GM23338 (cell line): ENCODE measurements at regions not wholly inside any gene's neighbourhood (a gene's known extent, or its start where the extent isn't known, plus 50 kb on each side); places are given as distances from the start of the nearest gene placed in this dataset.

Source experiments
- ATAC-seq: fragments of 200-7000 bp; cut with Tn5 transposase; 3 replicates; pipeline ENCODE4 v1.9.1; 2020
- DNase-seq: peaks from one replicate; pipeline ENCODE4 v3.0.0-alpha.2; 2015; ENCODE audit warnings: low spot score
- H2AFZ ChIP-seq: fragments of 200-600 bp; sonication (generic); 2 replicates; pipeline ENCODE4 v1.8.0; 2016; ENCODE audit warnings: antibody characterized with exemption, mild to moderate bottlenecking, moderate library complexity
- H3F3A ChIP-seq: fragments of 200-600 bp; sonication (generic); replicated peaks from 2 replicates; pipeline ENCODE4 v1.8.0; 2017; ENCODE audit warnings: antibody characterized with exemption, mixed run types, low read depth
- H3K27ac ChIP-seq: fragments of 200-600 bp; sonication (generic); 2 replicates; pipeline ENCODE4 v1.6.1; 2016; ENCODE audit warnings: low read depth
- H3K27me3 ChIP-seq: fragments of 200-600 bp; sonication (generic); 2 replicates; pipeline ENCODE4 v1.8.0; 2016; ENCODE audit warnings: mild to moderate bottlenecking, mixed run types, moderate library complexity; ENCODE audit not compliant: insufficient read depth
- H3K36me3 ChIP-seq: fragments of 200-600 bp; sonication (generic); 2 replicates; pipeline ENCODE4 v1.8.0; 2016; ENCODE audit warnings: mild to moderate bottlenecking; ENCODE audit not compliant: insufficient read depth
- H3K4me1 ChIP-seq: fragments of 200-600 bp; sonication (generic); 2 replicates; pipeline ENCODE4 v1.8.0; 2016; ENCODE audit warnings: mild to moderate bottlenecking, moderate library complexity; ENCODE audit not compliant: insufficient read depth
- H3K4me2 ChIP-seq: fragments of 200-600 bp; sonication (generic); 2 replicates; pipeline ENCODE4 v1.7.1; 2017; ENCODE audit warnings: mixed run types
- H3K4me3 ChIP-seq: fragments of 200-600 bp; sonication (generic); 2 replicates; pipeline ENCODE4 v1.6.1; 2016; ENCODE audit warnings: mixed run types
- H3K79me2 ChIP-seq: fragments of 200-600 bp; sonication (generic); replicated peaks from 2 replicates; pipeline ENCODE4 v1.8.0; 2017; ENCODE audit warnings: mild to moderate bottlenecking; ENCODE audit not compliant: insufficient read depth
- H3K9me2 ChIP-seq: fragments of 200-600 bp; sonication (generic); 2 replicates; pipeline ENCODE4 v1.8.0; 2017; ENCODE audit not compliant: insufficient read depth
- H4K20me1 ChIP-seq: fragments of 200-600 bp; sonication (generic); replicated peaks from 2 replicates; pipeline ENCODE4 v1.8.0; 2017; ENCODE audit warnings: mild to moderate bottlenecking; ENCODE audit not compliant: insufficient read depth
- H3K27ac Mint-ChIP-seq: 2 replicates; pipeline ENCODE4 v1.8.0; 2020; ENCODE audit warnings: inconsistent platforms, mild to moderate bottlenecking, moderate library complexity, mixed read lengths
- H3K27me3 Mint-ChIP-seq: 3 replicates; pipeline ENCODE4 v1.8.0; 2022; ENCODE audit warnings: low read depth, mild to moderate bottlenecking, moderate library complexity, mixed read lengths, inconsistent platforms; ENCODE audit not compliant: insufficient read depth, poor library complexity
- H3K36me3 Mint-ChIP-seq: 3 replicates; pipeline ENCODE4 v1.8.0; 2021; ENCODE audit warnings: low read depth, mild to moderate bottlenecking, inconsistent platforms, moderate library complexity, mixed read lengths
- H3K4me1 Mint-ChIP-seq: 3 replicates; pipeline ENCODE4 v1.8.0; 2020; ENCODE audit warnings: mild to moderate bottlenecking, inconsistent platforms, mixed read lengths
- H3K4me3 Mint-ChIP-seq: 3 replicates; pipeline ENCODE4 v1.8.0; 2021; ENCODE audit warnings: moderate library complexity, mild to moderate bottlenecking, inconsistent platforms, mixed read lengths
- H3K9me3 Mint-ChIP-seq: 3 replicates; pipeline ENCODE4 v1.8.0; 2020; ENCODE audit warnings: moderate library complexity, mild to moderate bottlenecking, inconsistent platforms, mixed read lengths
- CREB1 ChIP-seq: fragments of 250-450 bp; sonication (Bioruptor Pico); IDR thresholded peaks from 2 replicates; pipeline ENCODE4 v1.5.0; 2020; ENCODE audit warnings: low read depth, mild to moderate bottlenecking, moderate library complexity
- CTCF ChIP-seq, 2 experiments: fragments of 200-600 bp in 1 of 2; sonication (generic) in 1 of 2; conservative IDR thresholded peaks; 2 replicates each; pipeline versions ENCODE4 v1.5.1 to v1.6.1; 2016 to 2017; ENCODE audit warnings: antibody characterized with exemption in 2 of 2, low read depth in 2 of 2, mild to moderate bottlenecking in 2 of 2, moderate library complexity in 1 of 2
- ETS1 ChIP-seq: IDR thresholded peaks from 2 replicates; pipeline ENCODE4 v1.6.1; 2016; ENCODE audit warnings: antibody characterized with exemption
- EZH2 ChIP-seq: fragments of 200-600 bp; sonication (generic); IDR thresholded peaks from one replicate; pipeline ENCODE4 v1.8.0; 2017; ENCODE audit warnings: antibody characterized with exemption, mild to moderate bottlenecking, low read depth; ENCODE audit not compliant: unreplicated experiment
- EZH2phosphoT487 ChIP-seq: fragments of 200-600 bp; sonication (generic); IDR thresholded peaks from one replicate; pipeline ENCODE4 v1.8.1; 2018; ENCODE audit warnings: antibody characterized with exemption; ENCODE audit not compliant: unreplicated experiment
- JUNB ChIP-seq: IDR thresholded peaks from one replicate; pipeline ENCODE4 v1.6.1; 2016; ENCODE audit warnings: antibody characterized with exemption; ENCODE audit not compliant: unreplicated experiment
- NANOG ChIP-seq: IDR thresholded peaks from 2 replicates; pipeline ENCODE4 v1.6.1; 2016; ENCODE audit warnings: antibody characterized with exemption, borderline replicate concordance
- POLR2AphosphoS5 ChIP-seq: IDR thresholded peaks from 2 replicates; pipeline ENCODE4 v1.6.1; 2016; ENCODE audit warnings: antibody characterized with exemption, low read depth
- REST ChIP-seq: IDR thresholded peaks from one replicate; pipeline ENCODE4 v1.6.1; 2018; ENCODE audit warnings: antibody characterized with exemption; ENCODE audit not compliant: unreplicated experiment
- STAT1 ChIP-seq: IDR thresholded peaks from one replicate; pipeline ENCODE4 v1.6.1; 2016; ENCODE audit warnings: antibody characterized with exemption; ENCODE audit not compliant: unreplicated experiment
- ZNF114 ChIP-seq: fragments of 250-450 bp; sonication (Bioruptor Pico); IDR thresholded peaks from 2 replicates; pipeline ENCODE4 v1.5.0; 2020; ENCODE audit warnings: mild to moderate bottlenecking, moderate library complexity

- Histone ChIP-seq H3K4me2 (no peak overlapping the region), H3K27me3 (no peaks in the 10 kb centered on the region), H2AFZ (no peak overlapping the region), H3K36me3 (no peaks in the 10 kb centered on the region), H3K4me1 (no peaks in the 10 kb centered on the region), H4K20me1 (no peaks in the 10 kb centered on the region), H3K27ac (no peak overlapping the region), H3K79me2 (no peaks in the 10 kb centered on the region), H3F3A (no peaks in the 10 kb centered on the region), H3K9me2 (peaks cover 6% of the 10 kb centered on the region; the same call in 1 of the 2 replicates), H3K4me3 (no peak overlapping the region)
- no peak for DNase-seq
- H3K27me3 Mint-ChIP-seq, result no peaks in the 10 kb centered on the region
- TF ChIP-seq EZH2phosphoT487 (no peak), JUNB (no peak), CREB1 (CRISPR knock-in tag) (no peak), REST (no peak), EZH2 (no peak), ZNF114 (CRISPR knock-in tag) (no peak), NANOG (no peak), CTCF (conservative IDR thresholded peaks at IDR 0.05; ENCODE audit: low read depth in 2 of 2) (no peak), POLR2AphosphoS5 (no peak)
- no peak for ATAC-seq
- no peak overlapping the region for H3K27ac Mint-ChIP-seq
- H3K36me3 Mint-ChIP-seq, result no peaks in the 10 kb centered on the region
- no peak overlapping the region for H3K4me3 Mint-ChIP-seq
- peaks cover 4% of the 10 kb centered on the region; the same call in 1 of the 3 replicates for H3K9me3 Mint-ChIP-seq
- H3K4me1 Mint-ChIP-seq, result no peaks in the 10 kb centered on the region
Observed at GRCh38 chr7:86407291-86407690, 236.4 kb upstream of the GRM3 start.

- DNase-seq (no peak), ATAC-seq (no peak)
- Mint-ChIP-seq H3K27me3 (no peaks in the 10 kb centered on the region), H3K27ac (no peak overlapping the region), H3K9me3 (peaks cover 28% of the 10 kb centered on the region), H3K4me3 (no peak overlapping the region), H3K36me3 (peaks cover 6% of the 10 kb centered on the region), H3K4me1 (no peaks in the 10 kb centered on the region)
- H3K36me3 ChIP-seq, result no peaks in the 10 kb centered on the region
- no peak overlapping the region for H2AFZ ChIP-seq
- H3K27me3 ChIP-seq, result no peaks in the 10 kb centered on the region
- no peak overlapping the region for H3K4me3 ChIP-seq
- peaks cover 2% of the 10 kb centered on the region; the same call in 1 of the 2 replicates for H3K9me2 ChIP-seq
- H3F3A ChIP-seq, result no peaks in the 10 kb centered on the region
- no peaks in the 10 kb centered on the region for H3K79me2 ChIP-seq
- no peak overlapping the region for H3K27ac ChIP-seq
- no peaks in the 10 kb centered on the region for H3K4me1 ChIP-seq
- no peak overlapping the region for H3K4me2 ChIP-seq
- H4K20me1 ChIP-seq, result no peaks in the 10 kb centered on the region
- TF ChIP-seq ETS1, result no peak
- TF ChIP-seq STAT1, result no peak
Observed at GRCh38 chr7:86391813-86392212, 251.9 kb upstream of the GRM3 start.
